ENCODE measurements at regions not wholly inside any gene's neighbourhood (a gene's known extent, or its start where the extent isn't known, plus 50 kb on each side); places are given as distances from the start of the nearest gene placed in this dataset.
"Not testable (repeated sequence)": the region's sequence is repeated elsewhere in the genome, so short reads cannot be mapped to it uniquely, and the experiment has no call there.

DNA sequence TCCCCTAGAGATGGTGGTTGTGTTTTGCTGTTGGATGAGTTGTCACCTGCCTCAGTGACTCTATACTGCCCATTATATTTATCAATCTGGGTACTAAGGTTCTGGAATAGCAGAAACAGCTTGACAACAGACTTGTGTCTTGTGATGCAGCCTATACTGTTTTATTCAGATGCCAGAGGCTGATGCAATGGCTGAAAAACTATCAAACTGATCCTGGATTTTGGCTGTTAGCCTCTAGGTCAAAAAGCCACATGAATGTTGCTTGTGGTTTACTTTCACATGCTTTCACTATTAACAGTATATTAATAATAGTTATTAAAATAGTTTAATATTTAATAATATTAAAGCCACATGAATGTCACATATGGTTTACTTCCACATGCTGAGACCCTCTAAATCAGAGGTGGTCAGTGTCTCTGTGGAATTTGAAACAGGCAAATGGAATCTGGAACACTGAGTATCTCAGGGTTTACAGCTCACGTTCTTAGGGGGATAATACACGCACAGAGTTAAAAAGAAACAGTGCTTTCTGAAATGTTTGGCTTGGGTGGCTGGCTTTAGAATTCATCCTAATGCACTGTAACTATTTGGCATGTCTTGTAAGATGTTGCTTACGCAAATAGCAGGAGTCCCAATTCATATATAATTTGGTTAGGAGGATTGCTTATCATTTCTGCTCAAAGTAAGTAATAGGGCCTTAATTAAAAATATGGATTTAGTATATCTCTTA, 82.5 kb upstream of the LCORL start:
- in situ Hi-C loops (cut with MboI; ENCODE audit: low sequenced_read_pairs): no loop called here

- in situ Hi-C loops (cut with MboI; ENCODE audit: low sequenced_read_pairs): no loop called here
These were observed 79.1 kb upstream of the LCORL start for GRCh38 chr4:18100657-18101056.

- in situ Hi-C loops (cut with MboI; ENCODE audit: low sequenced_read_pairs): not testable (repeated sequence)
These were observed 68.9 kb upstream of the LCORL start for GRCh38 chr4:18090447-18090846.

GRCh38 chr4:18082236-18082635, 60.7 kb upstream of the LCORL start:
- in situ Hi-C loops (cut with MboI; ENCODE audit: low sequenced_read_pairs): no loop called here

- in situ Hi-C loops (cut with MboI; ENCODE audit: low sequenced_read_pairs): no loop called here
These were observed 60.2 kb upstream of the LCORL start for GRCh38 chr4:18081708-18082107.

DNA sequence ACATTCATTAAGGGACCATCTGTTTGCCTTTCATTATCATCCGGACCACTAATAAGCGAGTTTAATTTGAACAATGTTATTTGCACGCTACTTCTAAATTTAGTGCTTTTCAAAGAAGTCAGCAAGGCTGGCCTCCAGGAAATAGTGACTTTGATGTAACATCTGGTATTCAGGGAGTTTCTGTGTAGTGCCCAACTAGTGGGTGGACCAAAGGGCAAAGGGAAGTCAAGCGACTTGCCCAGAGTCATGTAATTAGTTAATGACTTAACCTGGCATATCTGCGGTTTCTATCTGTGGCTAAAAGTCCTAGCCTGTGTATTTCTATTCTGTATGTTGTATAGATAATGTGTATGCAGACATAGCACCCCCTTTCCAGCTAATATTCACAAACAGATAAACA, 56.3 kb upstream of the LCORL start:
- in situ Hi-C loops (cut with MboI; ENCODE audit: low sequenced_read_pairs): no loop called here

DNA sequence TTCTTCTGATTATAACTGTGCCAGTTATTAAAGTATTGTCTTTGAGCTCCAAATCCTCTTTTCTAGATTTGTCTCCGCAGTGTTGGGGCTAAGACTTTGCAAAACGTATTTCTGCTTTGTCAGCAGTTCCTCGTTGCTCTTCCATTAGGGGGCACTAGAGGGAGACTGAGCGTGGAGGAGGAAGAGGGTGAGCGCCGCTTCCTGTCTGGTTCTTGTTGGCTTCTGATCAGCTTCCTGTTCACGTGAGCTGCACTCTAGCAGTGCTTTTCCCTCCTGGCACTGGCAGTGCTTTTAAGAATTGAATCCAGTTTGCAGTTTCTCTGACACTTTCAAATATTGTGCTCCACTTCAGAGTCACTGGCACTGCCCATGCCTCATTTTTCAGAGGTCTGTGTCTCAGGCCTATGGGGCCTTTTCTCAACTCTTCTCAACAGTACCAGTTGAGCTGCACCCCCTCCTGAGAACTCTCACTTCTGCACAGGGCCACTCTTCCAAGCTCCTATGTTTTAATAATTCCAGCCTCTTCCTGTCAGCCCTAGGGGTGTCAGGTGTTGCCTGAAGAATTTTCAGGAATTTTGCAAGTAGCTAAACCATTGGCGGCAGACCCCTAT, 54.4 kb upstream of the LCORL start:
- in situ Hi-C loops (cut with MboI; ENCODE audit: low sequenced_read_pairs): no loop called here

- in situ Hi-C loops (cut with MboI; ENCODE audit: low sequenced_read_pairs): no loop called here
These were observed 50.3 kb upstream of the LCORL start for GRCh38 chr4:18071894-18072293.

Measured in HL-60/S4 (cell line).